GM19324 (cell line): ENCODE measurements at regions not wholly inside any gene's neighbourhood (a gene's known extent, or its start where the extent isn't known, plus 50 kb on each side); places are given as distances from the start of the nearest gene placed in this dataset.
"Not testable (repeated sequence)": the region's sequence is repeated elsewhere in the genome, so short reads cannot be mapped to it uniquely, and the experiment has no call there.

Experiments
- ATAC-seq: cut with Tn5 transposase; IDR thresholded peaks from one replicate; pipeline ENCODE4 v1.9.1; 2021; ENCODE audit warnings: mild to moderate bottlenecking, moderate library complexity; ENCODE audit not compliant: unreplicated experiment, low FRiP score

GRCh38 chr7:109402107-109402506 lies 832.4 kb downstream of the DNAJB9 start:
- ATAC-seq, result no peak

- ATAC-seq, result no peak
These were observed 838.1 kb downstream of the DNAJB9 start for GRCh38 chr7:109407756-109408155.

DNA sequence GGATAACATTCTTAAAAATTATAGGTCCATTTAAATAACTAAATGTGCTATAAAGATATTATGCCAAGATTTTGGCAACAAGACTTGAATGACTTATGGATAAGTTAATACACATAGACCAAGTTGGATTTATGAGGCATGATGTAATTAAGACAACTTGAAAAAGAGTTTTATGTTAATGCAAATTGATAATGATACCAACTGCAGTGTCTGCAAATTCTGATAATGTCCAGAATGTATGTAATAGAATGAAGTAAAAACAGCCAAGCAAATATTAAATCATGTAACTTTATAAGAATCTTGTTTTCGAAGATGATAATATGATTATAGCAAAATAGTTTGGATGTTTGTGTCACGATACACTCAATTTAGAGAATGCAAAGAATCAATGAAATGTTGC lies 868.3 kb downstream of the DNAJB9 start:
- ATAC-seq, result no peak

DNA sequence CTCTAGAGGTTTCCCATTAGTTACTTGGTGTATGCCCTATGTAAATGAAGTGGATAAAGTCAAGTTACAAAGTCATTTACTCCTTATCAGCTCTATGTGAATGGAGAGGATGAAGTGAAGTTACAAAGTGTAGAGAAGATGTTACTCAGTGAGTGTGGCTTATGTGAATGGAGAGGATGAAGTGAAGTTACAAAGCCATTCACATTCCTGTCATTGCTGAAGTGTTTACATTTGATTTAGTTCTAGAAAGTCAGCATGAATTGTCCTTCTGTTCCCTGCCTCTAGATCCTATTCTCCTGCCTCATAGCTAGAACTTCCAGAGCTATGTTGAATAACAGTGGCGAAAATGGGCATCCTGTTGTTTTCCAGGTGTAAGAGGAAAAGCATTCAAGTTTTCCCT lies 880.1 kb downstream of the DNAJB9 start:
- no peak for ATAC-seq

DNA sequence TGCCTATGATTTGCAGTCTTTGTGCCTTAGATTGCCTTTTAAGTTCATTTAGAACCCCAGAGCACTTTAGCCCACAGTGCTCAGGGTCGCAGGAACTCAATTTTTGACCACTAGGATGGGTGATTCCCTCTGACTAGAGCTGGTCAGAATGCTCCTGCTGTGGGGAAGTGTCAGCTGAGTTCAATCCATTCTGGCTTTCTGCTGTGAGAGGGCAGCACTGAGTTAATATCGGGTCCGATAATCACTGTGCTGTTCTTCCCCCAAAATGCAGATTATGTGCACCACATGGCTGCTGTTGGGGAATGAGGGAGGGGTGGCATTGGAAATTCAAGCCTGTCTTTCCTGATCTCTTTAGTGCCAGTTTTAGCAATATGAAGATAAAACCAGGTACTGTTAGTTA lies 886.4 kb downstream of the DNAJB9 start:
- no peak for ATAC-seq

DNA sequence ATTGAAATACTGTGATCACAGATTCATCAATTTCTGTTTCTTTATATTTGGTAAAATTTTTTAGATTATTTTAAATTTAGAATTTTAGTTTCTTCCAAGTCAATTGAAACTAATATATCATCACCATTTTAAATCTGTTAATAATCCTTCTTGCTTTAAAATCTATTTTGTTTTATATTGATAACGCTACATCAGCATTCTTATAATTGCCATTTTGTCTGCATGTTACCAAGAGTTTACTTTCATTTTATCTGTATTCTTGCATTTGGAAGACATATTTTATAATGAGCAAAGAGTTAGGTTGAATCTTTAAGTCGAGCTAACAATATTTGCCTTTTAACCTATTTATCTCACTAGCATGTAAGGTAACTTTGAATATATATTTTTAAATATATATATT lies 890.6 kb downstream of the DNAJB9 start:
- ATAC-seq, result no peak

DNA sequence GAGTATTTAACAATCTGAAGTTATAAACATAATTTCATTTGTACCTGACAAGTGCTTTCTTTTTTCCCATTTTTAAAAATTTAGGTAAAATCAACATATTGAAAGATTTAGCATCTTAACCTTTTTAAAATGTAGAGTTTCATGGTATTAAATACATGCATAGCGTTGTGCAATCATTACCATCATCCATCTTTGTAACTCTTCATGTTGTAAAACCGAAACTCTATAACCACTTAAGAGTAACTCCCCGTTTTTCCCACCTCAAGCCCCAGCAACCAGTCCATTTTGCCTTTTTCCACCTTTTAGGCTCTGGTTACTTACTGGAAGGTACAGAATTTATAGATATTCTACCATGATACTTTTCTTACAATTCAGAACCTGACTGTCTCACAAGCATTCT lies 892.5 kb downstream of the DNAJB9 start:
- ATAC-seq, result no peak

DNA sequence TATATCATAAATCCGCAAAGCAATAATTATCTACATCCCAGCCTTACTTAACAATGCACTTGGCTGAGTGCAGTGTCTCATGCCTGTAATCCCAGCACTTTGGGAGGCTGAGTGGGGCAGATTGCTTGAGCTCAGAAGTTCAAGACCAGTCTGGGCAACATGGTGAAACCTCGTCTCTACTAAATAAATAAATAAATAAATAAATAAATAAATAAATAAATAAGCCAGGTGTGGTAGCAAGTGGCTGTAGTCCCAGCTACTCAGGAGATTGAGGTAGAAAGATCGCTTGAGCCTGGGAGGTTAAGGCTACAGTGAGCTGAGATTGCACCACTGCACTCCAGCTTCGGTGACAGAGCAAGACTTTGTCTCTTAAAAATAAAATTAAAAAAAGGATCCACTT lies 898.1 kb downstream of the DNAJB9 start:
- not testable (repeated sequence) for ATAC-seq

DNA sequence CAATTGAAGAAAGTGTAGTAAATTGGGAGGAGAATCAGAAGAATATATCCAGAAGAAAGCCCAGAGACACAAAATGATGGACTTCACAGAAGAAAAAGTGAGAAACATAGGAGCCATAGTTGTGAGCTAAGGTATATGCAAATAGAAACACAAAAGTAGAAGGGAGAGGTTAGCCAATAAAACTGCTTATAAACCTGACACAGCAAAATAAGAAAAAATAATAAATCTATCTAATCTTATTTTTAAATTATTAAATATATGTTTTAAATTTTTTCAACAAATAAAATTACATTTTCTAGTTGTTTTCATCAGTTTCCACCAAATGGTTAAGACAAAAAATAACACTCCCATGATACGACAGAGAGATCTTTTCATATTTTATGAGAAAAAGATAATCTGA lies 903.5 kb downstream of the DNAJB9 start:
- no peak for ATAC-seq

GRCh38 chr7:109476409-109476808 lies 906.7 kb downstream of the DNAJB9 start:
- no peak for ATAC-seq

DNA sequence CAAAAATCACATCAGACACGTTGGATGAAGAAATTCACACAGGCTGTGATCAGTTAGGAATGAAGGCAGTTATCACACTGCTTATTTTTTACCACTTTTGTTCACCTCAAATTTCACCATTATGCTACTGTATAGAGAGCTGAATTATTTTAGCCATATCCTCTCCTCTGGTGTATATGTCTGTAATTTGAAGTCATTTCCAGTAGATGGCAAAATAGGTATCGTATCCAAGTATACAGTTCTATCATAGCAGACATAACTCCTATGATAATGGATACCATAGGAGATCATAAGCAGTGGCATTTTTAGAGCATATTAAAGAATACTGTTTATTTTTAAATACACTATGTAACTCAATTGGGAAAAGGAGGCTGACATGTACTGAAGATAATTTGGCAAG lies 909.7 kb downstream of the DNAJB9 start:
- no peak for ATAC-seq

DNA sequence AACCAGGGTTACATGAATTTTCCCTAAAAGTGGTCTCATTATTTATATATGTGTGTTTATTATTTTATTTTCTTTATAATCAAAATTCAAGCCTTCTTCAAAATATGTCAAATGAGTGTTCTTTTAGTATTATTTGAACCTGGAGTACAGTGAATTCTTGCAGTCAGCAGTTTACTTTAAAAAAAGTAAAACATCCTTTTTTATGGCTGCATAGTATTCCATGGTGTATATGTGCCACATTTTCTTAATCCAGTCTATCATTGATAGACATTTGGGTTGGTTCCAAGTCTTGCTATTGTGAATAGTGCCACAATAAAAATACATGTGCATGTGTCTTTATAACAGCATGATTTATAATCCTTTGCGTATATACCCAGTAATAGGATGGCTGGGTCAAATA lies 920.9 kb downstream of the DNAJB9 start:
- not testable (repeated sequence) for ATAC-seq

GRCh38 chr7:109497053-109497452 lies 927.4 kb downstream of the DNAJB9 start:
- no peak for ATAC-seq

- no peak for ATAC-seq
These were observed 928.5 kb downstream of the DNAJB9 start for GRCh38 chr7:109498131-109498530.

- no peak for ATAC-seq
These were observed 933.7 kb downstream of the DNAJB9 start for GRCh38 chr7:109503421-109503820.

- no peak for ATAC-seq
These were observed 952.9 kb downstream of the DNAJB9 start for GRCh38 chr7:109522585-109522984.

DNA sequence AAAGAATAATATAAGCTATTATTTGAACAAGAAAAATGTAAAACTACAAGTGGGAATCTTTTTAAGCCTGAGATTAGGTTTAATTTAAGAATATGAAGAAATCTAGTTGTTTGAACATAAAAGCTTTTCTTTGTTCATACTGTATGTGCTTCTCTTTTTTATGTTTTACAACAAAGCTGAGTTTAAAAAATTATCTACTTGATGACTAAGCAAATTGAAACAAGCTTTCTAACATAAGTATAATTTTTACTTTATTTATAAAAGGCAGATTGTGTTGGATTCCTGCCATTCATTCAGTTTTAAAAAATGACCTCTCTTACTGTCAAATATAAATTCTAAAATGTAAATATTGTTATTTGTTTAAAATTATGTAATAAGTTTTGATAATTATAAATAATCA lies 958.2 kb downstream of the DNAJB9 start:
- ATAC-seq, result no peak

DNA sequence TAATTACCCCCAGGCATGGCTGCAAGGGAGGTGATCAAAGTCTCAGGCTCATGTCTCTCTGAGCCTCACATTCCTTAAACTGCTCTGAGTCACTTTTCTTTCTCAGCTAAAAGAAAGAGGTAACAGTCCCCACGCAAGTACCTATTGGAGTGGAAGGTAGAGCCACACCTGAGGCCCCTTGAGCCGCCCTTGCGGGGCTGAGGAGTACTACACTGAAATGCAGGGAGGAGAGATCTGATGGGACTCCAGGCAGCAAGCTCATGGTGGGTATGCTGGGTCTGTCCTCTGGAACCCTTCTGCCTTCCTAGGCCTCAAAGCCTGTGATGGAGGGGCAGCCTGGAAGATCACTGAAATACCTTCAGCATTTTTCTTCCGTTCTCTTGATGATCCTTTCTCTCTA lies 960.0 kb downstream of the DNAJB9 start:
- ATAC-seq, result no peak

DNA sequence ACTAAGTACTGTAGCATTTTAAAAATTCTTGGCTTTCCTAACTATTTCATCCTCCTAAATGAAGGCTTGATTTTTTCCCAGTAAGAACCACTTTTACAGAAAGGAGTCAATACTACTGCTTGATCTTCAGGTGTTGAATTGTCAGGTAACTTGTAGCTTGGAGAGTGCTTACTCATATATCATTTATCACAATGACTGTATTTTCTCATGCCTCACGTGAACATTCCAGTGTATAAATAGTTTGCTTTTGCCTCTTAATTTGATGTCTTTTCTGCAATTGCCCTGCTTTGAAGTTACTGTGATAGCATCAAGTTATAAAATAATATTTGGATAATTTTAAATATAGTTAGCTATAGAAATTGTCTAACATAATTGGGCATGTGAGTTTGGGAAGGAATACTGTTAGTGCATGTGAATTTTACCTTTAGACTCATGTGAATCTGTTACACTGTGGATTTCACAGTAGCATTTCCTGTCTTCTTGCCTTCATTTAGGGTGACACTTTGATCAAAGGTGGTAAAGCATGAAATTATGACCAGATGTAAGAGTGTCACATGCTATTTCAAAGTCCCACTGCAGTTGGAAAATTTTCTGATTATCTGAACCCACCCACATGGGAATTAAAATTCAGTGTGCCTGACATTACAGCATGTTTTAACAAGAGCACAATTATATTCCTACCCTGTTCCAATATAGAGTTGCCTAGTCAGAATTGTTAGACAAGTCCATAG lies 962.8 kb downstream of the DNAJB9 start:
- no peak for ATAC-seq

- no peak for ATAC-seq
These were observed 976.0 kb downstream of the DNAJB9 start for GRCh38 chr7:109545686-109546085.

- ATAC-seq, result no peak
These were observed 980.0 kb downstream of the DNAJB9 start for GRCh38 chr7:109549471-109550193.

GRCh38 chr7:109552017-109552416 lies 982.3 kb downstream of the DNAJB9 start:
- ATAC-seq, result no peak
